ENCODE measurements at regions not wholly inside any gene's neighbourhood (a gene's known extent, or its start where the extent isn't known, plus 50 kb on each side); places are given as distances from the start of the nearest gene placed in this dataset.

DNA sequence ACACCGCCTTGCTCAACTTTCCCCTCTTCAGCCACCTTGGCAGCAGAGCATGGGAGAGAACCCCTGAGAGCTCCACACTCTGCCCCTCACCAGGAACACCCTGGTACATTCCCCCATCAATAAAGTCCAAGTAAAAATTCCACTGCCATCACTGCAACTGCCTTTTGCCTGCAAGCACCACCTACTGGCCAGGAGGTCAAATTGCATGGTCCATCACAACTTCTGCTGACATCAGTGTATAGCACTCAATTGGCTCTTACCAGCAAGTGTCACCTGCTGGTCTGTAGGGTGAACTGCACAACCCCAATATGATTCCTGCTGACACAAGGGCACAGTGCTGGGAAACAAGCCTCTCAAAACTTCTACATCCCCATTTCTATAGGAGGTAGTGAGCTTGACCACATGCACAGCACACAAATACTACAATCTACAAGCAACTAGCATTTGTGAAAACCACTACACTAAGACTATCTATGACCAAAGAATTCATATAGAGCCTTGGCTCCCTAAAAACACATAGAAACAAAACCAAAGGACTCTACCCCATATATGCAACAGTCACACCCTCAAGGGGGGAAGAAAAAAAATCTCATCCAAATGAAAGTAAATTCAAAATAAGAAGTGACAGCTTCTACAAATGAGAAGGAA lies 69.2 kb downstream of the FASLG start:
- no peak for TF ChIP-seq POLR2AphosphoS5 (IDR thresholded peaks at IDR 0.05; ENCODE audit: low read depth, low read length)
- TF ChIP-seq SIN3A (IDR thresholded peaks at IDR 0.05; ENCODE audit: borderline replicate concordance, insufficient read depth, low read length), result no peak
- no peak for TF ChIP-seq FOXP2 (optimal IDR thresholded peaks at IDR 0.05; ENCODE audit: borderline replicate concordance, extremely low read depth, extremely low read length, insufficient read depth)
- TF ChIP-seq, protein P1, sequence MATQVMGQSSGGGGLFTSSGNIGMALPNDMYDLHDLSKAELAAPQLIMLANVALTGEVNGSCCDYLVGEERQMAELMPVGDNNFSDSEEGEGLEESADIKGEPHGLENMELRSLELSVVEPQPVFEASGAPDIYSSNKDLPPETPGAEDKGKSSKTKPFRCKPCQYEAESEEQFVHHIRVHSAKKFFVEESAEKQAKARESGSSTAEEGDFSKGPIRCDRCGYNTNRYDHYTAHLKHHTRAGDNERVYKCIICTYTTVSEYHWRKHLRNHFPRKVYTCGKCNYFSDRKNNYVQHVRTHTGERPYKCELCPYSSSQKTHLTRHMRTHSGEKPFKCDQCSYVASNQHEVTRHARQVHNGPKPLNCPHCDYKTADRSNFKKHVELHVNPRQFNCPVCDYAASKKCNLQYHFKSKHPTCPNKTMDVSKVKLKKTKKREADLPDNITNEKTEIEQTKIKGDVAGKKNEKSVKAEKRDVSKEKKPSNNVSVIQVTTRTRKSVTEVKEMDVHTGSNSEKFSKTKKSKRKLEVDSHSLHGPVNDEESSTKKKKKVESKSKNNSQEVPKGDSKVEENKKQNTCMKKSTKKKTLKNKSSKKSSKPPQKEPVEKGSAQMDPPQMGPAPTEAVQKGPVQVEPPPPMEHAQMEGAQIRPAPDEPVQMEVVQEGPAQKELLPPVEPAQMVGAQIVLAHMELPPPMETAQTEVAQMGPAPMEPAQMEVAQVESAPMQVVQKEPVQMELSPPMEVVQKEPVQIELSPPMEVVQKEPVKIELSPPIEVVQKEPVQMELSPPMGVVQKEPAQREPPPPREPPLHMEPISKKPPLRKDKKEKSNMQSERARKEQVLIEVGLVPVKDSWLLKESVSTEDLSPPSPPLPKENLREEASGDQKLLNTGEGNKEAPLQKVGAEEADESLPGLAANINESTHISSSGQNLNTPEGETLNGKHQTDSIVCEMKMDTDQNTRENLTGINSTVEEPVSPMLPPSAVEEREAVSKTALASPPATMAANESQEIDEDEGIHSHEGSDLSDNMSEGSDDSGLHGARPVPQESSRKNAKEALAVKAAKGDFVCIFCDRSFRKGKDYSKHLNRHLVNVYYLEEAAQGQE (IDR thresholded peaks at IDR 0.05; ENCODE audit: insufficient read depth in 1 of 2, low read depth in 2 of 2, low read length in 2 of 2), result no peak

DNA sequence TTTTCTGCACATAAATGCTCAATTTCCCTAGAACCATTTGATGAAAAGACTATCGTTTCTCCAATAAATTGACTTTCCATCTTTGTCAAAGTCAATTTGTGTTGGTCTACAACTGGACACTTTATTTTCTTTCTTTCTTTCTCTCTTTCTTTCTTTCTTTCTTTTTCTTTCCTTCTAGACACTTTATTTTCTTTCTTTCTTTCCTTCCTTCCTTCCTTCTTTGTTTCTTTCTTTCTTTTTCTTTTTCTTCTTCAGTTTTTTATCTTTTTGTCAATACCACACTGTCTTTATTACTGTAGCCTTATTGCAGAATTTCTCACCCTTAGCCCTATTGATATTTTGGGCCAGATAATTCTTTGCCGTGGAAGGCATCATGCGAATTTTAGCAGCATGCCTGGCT lies 73.5 kb downstream of the FASLG start:
- TF ChIP-seq, protein P1 (IDR thresholded peaks at IDR 0.05; ENCODE audit: insufficient read depth in 1 of 2, low read depth in 2 of 2, low read length in 2 of 2), result no peak
- TF ChIP-seq SIN3A (IDR thresholded peaks at IDR 0.05; ENCODE audit: borderline replicate concordance, insufficient read depth, low read length), result no peak

DNA sequence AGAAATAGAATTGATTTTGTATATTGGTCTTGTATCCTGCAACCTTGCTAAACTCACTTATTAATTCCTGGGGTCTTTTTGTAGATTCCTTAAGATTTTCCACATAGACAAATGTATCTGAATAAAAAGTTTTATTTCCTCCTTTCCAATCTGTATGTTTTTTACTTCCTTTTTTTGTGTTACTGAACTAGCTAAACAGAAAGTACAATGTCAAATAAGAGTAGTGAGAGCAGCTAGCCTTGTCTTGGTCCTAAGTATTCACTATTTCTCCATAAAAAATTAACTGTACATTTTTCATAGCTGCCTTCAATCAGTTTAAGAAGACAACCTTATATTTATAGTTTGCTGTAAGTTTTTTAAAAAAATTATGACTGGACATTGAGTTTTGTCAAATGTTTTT lies 74.9 kb downstream of the FASLG start:
- TF ChIP-seq POLR2AphosphoS5 (IDR thresholded peaks at IDR 0.05; ENCODE audit: low read depth, low read length) (no peak), SIN3A (IDR thresholded peaks at IDR 0.05; ENCODE audit: borderline replicate concordance, insufficient read depth, low read length) (no peak), FOXP2 (optimal IDR thresholded peaks at IDR 0.05; ENCODE audit: borderline replicate concordance, extremely low read depth, extremely low read length, insufficient read depth) (no peak), TAF1 (IDR thresholded peaks at IDR 0.05; ENCODE audit: borderline replicate concordance, insufficient read depth, low read length) (no peak)
- TF ChIP-seq, protein P1 (IDR thresholded peaks at IDR 0.05; ENCODE audit: insufficient read depth in 1 of 2, low read depth in 2 of 2, low read length in 2 of 2), result no peak

DNA sequence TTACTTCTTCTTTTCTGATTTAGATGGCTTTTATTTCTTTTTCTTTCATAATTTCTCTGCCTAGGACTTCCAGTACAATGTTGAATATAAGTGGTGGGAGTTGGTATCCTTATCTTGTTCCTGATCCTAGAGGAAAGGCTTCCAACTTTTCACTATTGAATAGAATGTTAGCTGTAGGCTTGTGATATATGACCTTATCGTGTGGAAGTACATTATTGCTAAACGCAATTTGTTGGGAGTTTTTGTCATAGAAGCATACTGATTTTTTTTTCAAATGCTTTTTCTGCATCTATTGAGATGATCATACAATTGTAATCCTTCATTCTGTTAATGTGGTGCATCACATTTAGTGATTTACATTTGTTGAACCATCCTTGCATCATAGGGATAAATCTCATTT lies 79.5 kb downstream of the FASLG start:
- TF ChIP-seq, protein P1 (IDR thresholded peaks at IDR 0.05; ENCODE audit: insufficient read depth in 1 of 2, low read depth in 2 of 2, low read length in 2 of 2), result no peak
- TF ChIP-seq FOXP2 (optimal IDR thresholded peaks at IDR 0.05; ENCODE audit: borderline replicate concordance, extremely low read depth, extremely low read length, insufficient read depth) (no peak), POLR2AphosphoS5 (IDR thresholded peaks at IDR 0.05; ENCODE audit: low read depth, low read length) (no peak)
